GM21526 (cell line): ENCODE measurements at regions not wholly inside any gene's neighbourhood (a gene's known extent, or its start where the extent isn't known, plus 50 kb on each side); places are given as distances from the start of the nearest gene placed in this dataset.
"Not testable (repeated sequence)": the region's sequence is repeated elsewhere in the genome, so short reads cannot be mapped to it uniquely, and the experiment has no call there.

ENCODE experiments used
- ATAC-seq: cut with Tn5 transposase; IDR thresholded peaks from one replicate; pipeline ENCODE4 v1.9.1; 2021; ENCODE audit warnings: moderate library complexity; ENCODE audit not compliant: unreplicated experiment, low FRiP score

DNA sequence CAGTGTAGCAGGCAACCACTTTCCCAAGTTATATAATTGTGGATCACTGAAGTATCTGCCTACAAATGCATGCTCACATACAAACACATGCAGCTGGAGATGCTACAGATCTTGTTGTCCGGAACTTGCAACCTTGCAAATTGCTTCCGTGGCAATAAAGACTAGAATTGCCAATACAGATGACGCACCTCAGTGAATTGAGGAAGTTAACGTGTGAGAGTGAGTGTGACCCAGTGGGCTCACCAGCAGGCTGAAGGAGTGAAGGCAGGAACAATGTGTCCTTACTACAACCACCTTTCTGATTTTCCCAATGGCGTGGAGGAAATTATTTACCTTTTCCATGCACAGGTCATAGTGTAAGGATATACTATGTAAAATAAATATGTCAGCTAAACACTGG, 89.4 kb upstream of the GRIP1 start:
- no peak for ATAC-seq

GRCh38 chr12:66774929-66775328, 96.1 kb upstream of the GRIP1 start:
- no peak for ATAC-seq

DNA sequence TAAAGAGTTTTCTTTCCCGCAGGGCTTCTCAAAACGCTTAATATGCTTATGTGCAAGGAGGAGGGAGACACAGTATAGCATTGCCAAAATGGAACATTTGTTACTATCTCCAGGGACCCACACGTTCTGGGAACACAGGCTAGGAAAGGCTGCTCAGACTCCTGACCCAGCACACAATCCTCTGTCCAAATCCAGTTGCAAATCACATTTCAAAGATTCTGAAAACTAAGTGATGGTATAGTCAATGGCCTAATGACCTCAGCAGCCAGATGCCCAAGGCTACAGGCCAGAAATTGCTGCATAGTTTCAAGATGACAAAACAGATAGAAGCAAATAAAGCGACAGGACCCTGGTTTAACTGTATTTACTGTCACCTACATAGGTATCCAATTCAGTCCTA, 97.0 kb upstream of the GRIP1 start:
- no peak for ATAC-seq

DNA sequence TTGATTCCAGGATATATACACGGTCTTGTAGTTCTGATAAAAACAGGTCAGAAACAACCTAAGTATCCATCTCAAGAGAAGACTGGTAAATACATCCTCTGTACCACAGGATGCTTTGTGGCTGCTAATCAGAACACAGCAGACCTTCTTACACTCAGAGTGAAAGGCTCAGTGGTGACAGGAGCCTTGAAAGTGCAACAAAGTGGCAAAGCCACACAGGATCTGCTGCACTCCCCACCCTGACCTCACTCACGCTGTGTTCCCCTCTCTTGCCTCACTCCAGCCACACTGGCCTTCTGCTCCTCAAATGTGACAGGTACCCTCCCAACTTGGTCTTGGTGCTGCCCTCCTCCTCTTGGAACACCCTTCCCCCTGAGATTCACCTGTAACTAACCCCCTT, 98.1 kb upstream of the GRIP1 start:
- ATAC-seq, result peak; percentile 92

- no peak for ATAC-seq
Measured at GRCh38 chr12:66779466-66779865, 100.6 kb upstream of the GRIP1 start.

DNA sequence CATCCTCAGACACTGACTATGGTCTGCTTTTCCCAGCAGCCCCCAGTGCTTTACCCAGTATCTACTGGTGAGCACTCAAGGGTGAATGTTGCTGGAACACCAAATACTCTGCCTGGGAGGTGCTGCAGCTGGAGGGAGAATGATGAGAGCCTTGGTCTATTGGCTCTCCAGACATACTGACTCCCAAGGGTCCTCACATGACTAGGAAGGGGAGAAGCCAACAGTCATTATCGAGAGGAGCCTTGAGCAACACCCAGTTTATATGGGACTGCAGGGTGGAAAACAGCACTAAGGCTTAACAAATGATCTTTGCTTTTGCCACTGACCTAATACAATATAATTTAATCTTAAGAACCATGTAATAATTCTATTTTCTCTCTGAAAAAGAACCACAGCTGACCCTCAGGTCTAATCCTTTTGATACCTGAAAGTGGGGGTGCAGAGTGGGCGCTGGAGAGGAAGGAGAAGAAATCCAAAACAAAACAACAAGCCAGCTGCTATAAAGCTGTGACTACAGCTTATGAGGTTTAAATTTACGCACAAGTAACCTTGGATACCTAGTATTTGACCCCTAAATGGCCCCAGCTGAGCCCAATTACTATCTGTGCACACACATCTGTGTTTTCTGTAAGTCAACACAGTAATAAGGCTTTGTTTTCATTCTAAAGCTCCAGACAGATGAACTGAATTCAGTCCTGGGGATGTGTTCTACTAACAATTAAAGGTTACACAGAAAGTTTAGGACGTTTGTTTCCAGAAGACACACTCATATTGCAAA, 107.8 kb upstream of the GRIP1 start:
- ATAC-seq, result no peak

- ATAC-seq, result no peak
Measured at GRCh38 chr12:66799551-66799950, 120.7 kb upstream of the GRIP1 start.

DNA sequence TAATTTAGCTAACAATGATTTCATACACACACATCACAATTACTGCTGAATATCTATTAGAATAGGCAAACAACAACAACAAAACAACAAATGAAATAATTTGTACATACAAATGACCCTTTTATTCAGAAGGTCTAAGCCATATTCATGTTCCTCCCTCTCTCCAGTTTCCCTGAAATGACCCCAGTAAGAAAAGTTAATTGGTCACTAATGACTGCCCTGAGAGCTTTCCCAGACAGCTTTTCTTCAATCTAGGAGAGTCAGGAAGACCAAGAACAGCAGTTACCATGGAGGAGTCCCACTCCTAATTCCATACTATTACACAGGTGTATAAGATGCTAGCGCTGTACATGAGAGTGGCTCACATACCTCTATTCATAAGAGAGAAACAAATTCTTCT, 121.2 kb upstream of the GRIP1 start:
- ATAC-seq, result no peak

- no peak for ATAC-seq
Measured at GRCh38 chr12:66803930-66804329, 125.1 kb upstream of the GRIP1 start.

DNA sequence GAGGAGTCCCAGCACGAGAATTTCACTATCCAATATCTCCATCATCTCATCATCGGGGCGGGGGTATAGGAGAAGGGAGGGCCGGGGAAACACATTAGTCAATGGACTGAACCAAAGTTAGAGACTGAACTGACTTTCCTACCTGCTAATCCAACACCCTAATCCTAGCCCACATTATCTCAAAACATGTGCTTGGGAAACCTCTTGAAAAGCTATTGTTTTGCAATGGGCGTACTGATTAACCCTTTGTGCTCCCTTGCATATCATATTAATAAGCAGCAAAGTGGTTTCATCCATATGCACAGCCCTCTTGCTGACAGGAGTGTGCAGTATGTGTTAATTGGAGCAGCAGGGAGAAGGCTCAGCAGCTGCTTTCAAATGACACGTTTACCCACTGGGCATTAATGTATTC, 125.7 kb upstream of the GRIP1 start:
- ATAC-seq, result no peak

DNA sequence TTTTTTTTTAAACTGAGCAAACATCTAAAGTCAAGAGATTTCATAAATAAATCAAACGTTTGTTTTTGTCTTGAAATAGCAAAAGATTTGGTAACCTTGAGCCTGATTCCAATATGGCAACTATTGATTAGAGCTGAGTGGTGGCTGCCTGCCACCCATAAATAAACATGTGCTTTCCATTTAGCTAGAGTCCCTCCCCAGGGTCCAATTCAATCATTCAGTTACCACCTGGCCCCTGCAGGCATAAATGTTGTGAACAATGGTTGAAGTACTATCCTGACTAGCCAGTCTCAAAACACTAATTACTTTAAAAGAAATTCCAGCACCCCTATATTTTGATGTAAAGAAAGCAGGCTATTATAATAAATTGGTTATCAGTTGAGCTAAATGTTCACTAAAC, 129.7 kb upstream of the GRIP1 start:
- no peak for ATAC-seq

- ATAC-seq, result no peak
Measured at GRCh38 chr12:66813137-66813892, 134.4 kb upstream of the GRIP1 start.

GRCh38 chr12:66819587-66819986, 140.7 kb upstream of the GRIP1 start:
- no peak for ATAC-seq

DNA sequence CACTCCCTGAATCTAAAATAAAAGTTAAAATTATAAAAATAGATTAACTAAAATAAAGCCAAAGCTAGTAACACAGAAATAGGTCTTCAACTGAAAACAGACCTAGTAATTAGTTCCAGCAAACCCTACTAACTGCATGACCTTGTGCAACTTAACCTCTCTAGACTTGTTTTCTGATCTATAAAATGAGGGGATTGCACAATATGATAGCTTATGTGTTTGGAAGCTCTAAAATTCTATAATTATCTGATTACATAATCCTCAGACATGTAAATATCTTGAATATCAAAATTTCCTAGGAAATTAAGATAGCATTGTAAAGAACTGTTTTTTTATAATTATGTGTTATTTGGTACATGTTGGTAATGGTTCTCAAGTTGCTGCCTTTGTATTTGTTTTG, 144.1 kb upstream of the GRIP1 start:
- no peak for ATAC-seq

DNA sequence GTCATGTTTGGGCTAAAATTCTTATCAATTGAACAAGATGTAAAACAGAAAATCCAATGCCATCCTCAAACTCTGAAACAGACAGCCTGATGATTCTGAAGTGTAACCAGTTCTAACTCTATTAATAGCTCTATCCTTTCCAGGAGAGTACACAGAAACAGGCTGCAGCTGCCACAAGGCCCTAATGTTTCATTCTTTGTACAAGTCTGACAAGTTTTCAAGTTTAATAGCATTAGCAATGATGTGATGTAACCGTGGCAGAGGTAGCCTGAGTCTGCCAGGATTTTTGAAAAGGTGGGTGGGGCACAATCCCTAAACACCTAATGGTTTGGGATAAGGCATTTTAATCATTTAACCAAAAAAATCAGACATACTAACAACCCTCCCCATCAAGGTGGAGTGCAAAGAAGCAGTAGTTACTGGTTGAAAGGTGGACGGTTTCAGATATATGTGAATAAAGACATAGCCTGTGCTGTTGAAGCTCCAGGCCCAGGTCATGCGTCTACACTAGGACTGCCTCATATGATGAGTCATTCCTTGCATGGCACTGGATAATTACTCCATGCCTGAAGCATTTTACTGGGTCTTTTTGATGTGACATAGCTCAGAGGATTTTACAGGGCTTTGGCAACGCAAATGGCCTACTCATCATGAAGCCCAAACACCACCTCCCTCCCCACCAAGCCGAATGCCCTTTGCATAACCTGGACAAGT, 145.1 kb upstream of the GRIP1 start:
- ATAC-seq, result no peak

DNA sequence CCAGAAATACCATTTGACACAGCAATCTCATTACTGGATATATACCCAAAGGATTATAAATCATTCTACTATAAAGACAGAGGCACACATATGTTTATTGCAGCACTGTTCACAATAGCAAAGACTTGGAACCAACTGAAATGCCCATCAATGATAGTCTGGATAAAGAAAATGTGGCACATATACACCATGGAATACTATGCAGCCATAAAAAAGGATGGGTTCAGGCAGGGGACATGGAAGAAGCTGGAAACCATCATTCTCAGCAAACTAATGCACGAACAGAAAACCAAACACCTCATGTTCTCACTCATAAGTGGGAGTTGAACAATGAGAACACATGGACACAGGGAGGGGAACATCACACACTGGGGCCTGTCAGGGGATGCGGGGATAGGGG, 147.0 kb upstream of the GRIP1 start:
- not testable (repeated sequence) for ATAC-seq

GRCh38 chr12:66829660-66830325, 150.9 kb upstream of the GRIP1 start:
- peak; percentile 52 for ATAC-seq

DNA sequence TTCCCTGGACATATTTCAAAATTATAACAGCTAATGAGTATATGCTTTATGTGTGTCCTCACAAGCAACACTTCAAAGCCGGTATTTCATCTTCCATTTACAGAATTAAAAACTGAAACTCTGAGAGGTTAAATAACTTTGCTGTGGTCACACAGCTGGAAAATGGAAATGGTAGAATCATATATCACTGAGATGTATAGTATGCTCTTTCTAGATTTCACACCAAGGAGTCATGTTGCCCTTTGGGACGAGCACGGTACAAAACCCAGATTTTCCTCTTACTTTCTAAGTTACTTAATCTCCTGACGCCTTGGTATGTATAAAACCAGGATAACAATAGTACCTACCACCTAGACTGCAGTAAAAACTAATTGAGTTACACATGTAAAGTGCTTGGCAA, 152.6 kb upstream of the GRIP1 start:
- ATAC-seq, result no peak

DNA sequence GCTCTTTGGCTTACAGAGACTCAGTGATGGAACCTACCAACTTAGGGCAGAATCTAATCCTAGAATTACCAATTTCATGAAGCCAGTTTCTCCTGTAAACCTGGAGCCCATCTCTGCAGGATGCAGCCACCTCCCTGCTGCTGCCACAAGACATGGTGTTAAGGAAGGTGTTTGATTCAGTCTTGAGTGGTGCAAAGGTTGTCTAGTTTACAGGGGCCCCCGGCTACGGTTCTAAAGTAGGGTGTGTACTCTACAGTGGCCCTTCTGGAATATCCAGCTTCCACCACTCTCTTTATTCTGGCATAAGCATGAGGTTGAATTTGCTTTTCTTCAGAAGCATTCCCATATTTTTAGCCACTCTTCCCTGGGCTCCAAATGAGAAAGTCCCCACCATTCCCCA, 154.1 kb upstream of the GRIP1 start:
- ATAC-seq, result no peak

DNA sequence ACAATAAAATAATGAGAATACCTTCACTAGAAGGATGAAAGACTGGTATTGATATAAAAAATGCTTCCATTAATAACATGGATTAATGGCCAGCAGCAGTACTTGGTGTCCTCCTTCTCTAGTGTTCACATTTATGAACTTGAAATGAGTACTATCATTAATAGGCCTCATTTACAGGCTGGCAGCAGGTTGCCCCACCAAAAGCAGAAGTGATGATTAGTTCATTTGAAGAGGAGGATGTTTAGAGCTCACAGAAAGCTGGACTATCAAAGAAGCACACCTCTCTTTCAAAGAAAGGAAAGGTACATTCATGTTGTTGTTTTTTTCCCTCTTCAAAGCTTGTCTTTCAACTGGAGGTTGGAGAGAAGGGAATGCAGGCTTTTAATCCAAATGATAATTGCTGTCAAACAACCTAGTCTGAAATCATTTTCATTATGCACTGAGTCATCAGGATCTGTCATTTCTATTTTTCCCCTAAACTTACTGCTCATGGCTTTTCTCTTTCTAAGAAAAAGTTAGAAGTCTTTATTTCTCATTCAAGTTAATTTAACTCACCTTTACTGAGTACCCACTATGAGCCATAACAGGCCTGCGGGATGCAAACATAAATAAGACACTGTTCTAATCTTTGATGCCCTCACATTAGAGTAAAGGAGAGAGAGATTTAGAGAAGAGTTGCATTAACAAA, 157.9 kb upstream of the GRIP1 start:
- ATAC-seq, result no peak

GRCh38 chr12:66837311-66837627, 158.4 kb upstream of the GRIP1 start:
- ATAC-seq, result no peak
